Prostate gland (tissue), 2 donors: ENCODE measurements at regions not wholly inside any gene's neighbourhood (a gene's known extent, or its start where the extent isn't known, plus 50 kb on each side); places are given as distances from the start of the nearest gene placed in this dataset.

Experiments
- DNase-seq: peaks from one replicate; pipeline ENCODE4 v3.0.0-alpha.2; 2019; ENCODE audit warnings: low spot score
- H3K27ac ChIP-seq, 2 donors: fragments of 200-600 bp; sonication (generic); 2 replicates each; pipeline ENCODE4 v1.5.1; 2017 to 2019
- H3K27me3 ChIP-seq: fragments of 200-600 bp; sonication (generic); replicated peaks from 2 replicates; pipeline ENCODE4 v1.5.1; 2019; ENCODE audit not compliant: insufficient read depth
- H3K36me3 ChIP-seq, 2 donors: fragments of 200-600 bp; sonication (generic); 1 replicate in 1 of 2; 2 replicates in 1 of 2; pipeline versions ENCODE4 v1.5.1 to v1.8.1; 2017 to 2019
- H3K4me1 ChIP-seq: fragments of 200-600 bp; sonication (generic); replicated peaks from 2 replicates; pipeline ENCODE4 v1.5.1; 2019
- H3K4me3 ChIP-seq, 2 donors: fragments of 200-600 bp; sonication (generic); 2 replicates each; pipeline ENCODE4 v1.5.1; 2017 to 2019
- H3K9me3 ChIP-seq: fragments of 200-600 bp; sonication (generic); 2 replicates; pipeline ENCODE4 v1.5.1; 2017
- CTCF ChIP-seq, 4 experiments: fragments of 200-600 bp in 2 of 4; fragments of 450-650 bp in 2 of 4; sonication (generic) in 2 of 4; IDR thresholded peaks; 1 replicate in 3 of 4; 2 replicates in 1 of 4; pipeline ENCODE4 v1.5.1; 2016 to 2019; ENCODE audit warnings: antibody characterized with exemption in 4 of 4, mild to moderate bottlenecking in 2 of 4, moderate library complexity in 2 of 4
- POLR2A ChIP-seq: fragments of 450-650 bp; IDR thresholded peaks from one replicate; pipeline ENCODE4 v1.6.1; 2016; ENCODE audit warnings: antibody characterized with exemption, mild to moderate bottlenecking
- POLR2AphosphoS5 ChIP-seq: sonication (generic); formaldehyde crosslinking; IDR thresholded peaks from one replicate; pipeline ENCODE4 v1.6.1; 2017; ENCODE audit warnings: antibody characterized with exemption
- WGBS: methylation state at CpG from one replicate; pipeline ENCODE4 v1.1.5; 2018; 5-methylcytosine and 5-hydroxymethylcytosine counted together
- intact Hi-C: fragments of 100-400 bp; cut with DNase I; formaldehyde crosslinking; loops from one replicate; pipeline ENCODE4 v1.14.2; 2022

- Histone ChIP-seq H3K4me1 (no peaks in the 10 kb centered on the region), H3K27ac (no peak overlapping the region), H3K27me3 (no peaks in the 10 kb centered on the region), H3K36me3 (no peaks in the 10 kb centered on the region), H3K9me3 (no peaks in the 10 kb centered on the region), H3K4me3 (no peak overlapping the region)
- intact Hi-C loops = no loop called here
- no peak for DNase-seq
- TF ChIP-seq POLR2A (no peak), CTCF (IDR thresholded peaks at IDR 0.05) (no peak), POLR2AphosphoS5 (no peak)
- WGBS = 88% methylated on average over 4 of the region's 4 CpGs
Observed at GRCh38 chr9:12095931-12096330, 597.3 kb upstream of the TYRP1 start.

GRCh38 chr9:12133416-12133815 is 559.8 kb upstream of the TYRP1 start:
- H3K9me3 ChIP-seq = no peaks in the 10 kb centered on the region

GRCh38 chr9:12141422-12141821 is 551.8 kb upstream of the TYRP1 start:
- intact Hi-C loops = no loop called here

More at GRCh38 chr9:12133416-12133815, 559.8 kb upstream of the TYRP1 start:
- DNase-seq = no peak
- H3K4me3 ChIP-seq = no peak overlapping the region
- no peaks in the 10 kb centered on the region for H3K4me1 ChIP-seq
- WGBS = 83% methylated on average over 2 of the region's 2 CpGs
- no peak overlapping the region for H3K27ac ChIP-seq
- intact Hi-C loops = no loop called here
- no peaks in the 10 kb centered on the region for H3K27me3 ChIP-seq
- TF ChIP-seq POLR2A (no peak), POLR2AphosphoS5 (no peak), CTCF (IDR thresholded peaks at IDR 0.05) (no peak)
- no peaks in the 10 kb centered on the region for H3K36me3 ChIP-seq

GRCh38 chr9:12155401-12156134 is 537.6 kb upstream of the TYRP1 start:
- no peak overlapping the region for H3K27ac ChIP-seq
- intact Hi-C loops = no loop called here
- WGBS = 77% methylated on average over 4 of the region's 4 CpGs
- TF ChIP-seq POLR2A = no peak
- TF ChIP-seq CTCF (IDR thresholded peaks at IDR 0.05) = no peak
- no peak for TF ChIP-seq POLR2AphosphoS5
- no peak overlapping the region for H3K4me3 ChIP-seq
- DNase-seq = no peak
- H3K4me1 ChIP-seq = no peaks in the 10 kb centered on the region
- H3K27me3 ChIP-seq = no peaks in the 10 kb centered on the region
- no peaks in the 10 kb centered on the region for H3K9me3 ChIP-seq
- no peaks in the 10 kb centered on the region for H3K36me3 ChIP-seq

More at GRCh38 chr9:12141422-12141821, 551.8 kb upstream of the TYRP1 start:
- TF ChIP-seq POLR2AphosphoS5 = no peak
- TF ChIP-seq POLR2A = no peak
- TF ChIP-seq CTCF (IDR thresholded peaks at IDR 0.05) = no peak
- Histone ChIP-seq H3K4me1 (no peaks in the 10 kb centered on the region), H3K27me3 (no peaks in the 10 kb centered on the region), H3K36me3 (no peaks in the 10 kb centered on the region), H3K9me3 (no peaks in the 10 kb centered on the region), H3K4me3 (no peak overlapping the region), H3K27ac (no peak overlapping the region)
- WGBS = 67% methylated on average over 2 of the region's 2 CpGs
- no peak for DNase-seq

GRCh38 chr9:12162181-12162815 is 530.9 kb upstream of the TYRP1 start:
- Histone ChIP-seq H3K36me3 (no peaks in the 10 kb centered on the region), H3K9me3 (no peaks in the 10 kb centered on the region), H3K4me3 (no peak overlapping the region), H3K27me3 (no peaks in the 10 kb centered on the region), H3K4me1 (no peaks in the 10 kb centered on the region), H3K27ac (no peak overlapping the region)
- WGBS = 69% methylated on average over 10 of the region's 10 CpGs
- DNase-seq = no peak
- intact Hi-C loops = no loop called here
- TF ChIP-seq POLR2AphosphoS5 (no peak), POLR2A (no peak), CTCF (IDR thresholded peaks at IDR 0.05) (no peak)
